H9 (cell line): ENCODE measurements at regions not wholly inside any gene's neighbourhood (a gene's known extent, or its start where the extent isn't known, plus 50 kb on each side); places are given as distances from the start of the nearest gene placed in this dataset.

ENCODE experiments used
- DNase-seq: peaks from one replicate; pipeline ENCODE4 v3.0.0-alpha.2; 2017
- H2AFZ ChIP-seq: one replicate; pipeline ENCODE4 v1.6.1; 2013; ENCODE audit warnings: mild to moderate bottlenecking, low read length, control low read depth, moderate library complexity
- H2AK5ac ChIP-seq: 2 replicates; pipeline ENCODE4 v1.6.1; 2013; ENCODE audit warnings: low read length, control low read depth, mixed read lengths; ENCODE audit not compliant: insufficient read length
- H2BK120ac ChIP-seq: one replicate; pipeline ENCODE4 v1.6.1; 2013; ENCODE audit warnings: low read depth, mild to moderate bottlenecking, low read length, control low read depth, inconsistent platforms; ENCODE audit not compliant: poor library complexity, severe bottlenecking
- H2BK12ac ChIP-seq: 2 replicates; pipeline ENCODE4 v1.6.1; 2013; ENCODE audit warnings: low read length, control low read depth, mixed read lengths, low read depth; ENCODE audit not compliant: insufficient read length
- H2BK15ac ChIP-seq: 2 replicates; pipeline ENCODE4 v1.6.1; 2013; ENCODE audit warnings: low read depth, low read length, control low read depth
- H2BK20ac ChIP-seq: one replicate; pipeline ENCODE4 v1.6.1; 2013; ENCODE audit warnings: low read depth, mild to moderate bottlenecking, low read length, control low read depth, inconsistent platforms; ENCODE audit not compliant: poor library complexity, severe bottlenecking
- H2BK5ac ChIP-seq: 2 replicates; pipeline ENCODE4 v1.6.1; 2013; ENCODE audit warnings: low read length, control low read depth, mixed read lengths; ENCODE audit not compliant: insufficient read length
- H3K14ac ChIP-seq: 2 replicates; pipeline ENCODE4 v1.6.1; 2013; ENCODE audit warnings: low read length, control low read depth; ENCODE audit not compliant: insufficient read depth
- H3K18ac ChIP-seq: 2 replicates; pipeline ENCODE4 v1.6.1; 2013; ENCODE audit warnings: low read depth, mild to moderate bottlenecking, mixed read lengths, low read length, control low read depth; ENCODE audit not compliant: insufficient read length
- H3K23ac ChIP-seq: 2 replicates; pipeline ENCODE4 v1.6.1; 2013; ENCODE audit warnings: low read length, control low read depth, mixed read lengths, low read depth; ENCODE audit not compliant: insufficient read length
- H3K23me2 ChIP-seq: 2 replicates; pipeline ENCODE4 v1.6.1; 2013; ENCODE audit warnings: low read depth, mild to moderate bottlenecking, mixed read lengths, low read length, control low read depth; ENCODE audit not compliant: insufficient read length, poor library complexity, severe bottlenecking
- H3K27ac ChIP-seq: 2 replicates; pipeline ENCODE4 v1.5.1; 2013; ENCODE audit warnings: low read length, control low read depth, mixed read lengths, low read depth; ENCODE audit not compliant: insufficient read length
- H3K27me3 ChIP-seq: 2 replicates; pipeline ENCODE4 v1.6.1; 2013; ENCODE audit warnings: low read length, control low read depth, inconsistent platforms; ENCODE audit not compliant: insufficient read depth
- H3K4ac ChIP-seq: 2 replicates; pipeline ENCODE4 v1.6.1; 2013; ENCODE audit warnings: low read depth, mild to moderate bottlenecking, control low read depth, inconsistent platforms, low read length, moderate library complexity
- H3K4me1 ChIP-seq: 2 replicates; pipeline ENCODE4 v1.6.1; 2013; ENCODE audit warnings: low read length, control low read depth, inconsistent platforms; ENCODE audit not compliant: insufficient read depth
- H3K4me2 ChIP-seq: 2 replicates; pipeline ENCODE4 v1.6.1; 2013; ENCODE audit warnings: low read length, control low read depth, mixed read lengths; ENCODE audit not compliant: insufficient read length, insufficient read depth
- H3K56ac ChIP-seq: 2 replicates; pipeline ENCODE4 v1.6.1; 2013; ENCODE audit warnings: low read depth, mild to moderate bottlenecking, mixed read lengths, low read length, control low read depth; ENCODE audit not compliant: insufficient read length
- H3K79me1 ChIP-seq: 2 replicates; pipeline ENCODE4 v1.6.1; 2013; ENCODE audit warnings: low read depth, mild to moderate bottlenecking, moderate library complexity, low read length, control low read depth, inconsistent platforms; ENCODE audit not compliant: insufficient read depth, poor library complexity, severe bottlenecking
- H3K79me2 ChIP-seq: 2 replicates; pipeline ENCODE4 v1.6.1; 2013; ENCODE audit warnings: low read length, control low read depth, inconsistent platforms; ENCODE audit not compliant: insufficient read depth
- H3K9ac ChIP-seq: 2 replicates; pipeline ENCODE4 v1.6.1; 2013; ENCODE audit warnings: low read length, control low read depth, mixed read lengths; ENCODE audit not compliant: insufficient read length; ENCODE audit errors: extremely low read depth
- H3K9me3 ChIP-seq: one replicate; pipeline ENCODE4 v1.6.1; 2013; ENCODE audit warnings: low read depth, low read length, inconsistent platforms; ENCODE audit not compliant: control insufficient read depth
- H3T11ph ChIP-seq: one replicate; pipeline ENCODE4 v1.6.1; 2013; ENCODE audit warnings: mild to moderate bottlenecking, low read length, control low read depth, inconsistent platforms
- H4K20me1 ChIP-seq: one replicate; pipeline ENCODE4 v1.6.1; 2013; ENCODE audit not compliant: control insufficient read depth, insufficient read length, insufficient read depth
- H4K5ac ChIP-seq: 2 replicates; pipeline ENCODE4 v1.6.1; 2013; ENCODE audit warnings: low read depth, mild to moderate bottlenecking, mixed read lengths, low read length, control low read depth; ENCODE audit not compliant: insufficient read length
- H4K8ac ChIP-seq: replicated peaks from 2 replicates; pipeline ENCODE4 v1.6.1; 2013; ENCODE audit warnings: low read length, control low read depth, mixed read lengths, low read depth; ENCODE audit not compliant: insufficient read length
- H4K91ac ChIP-seq: 2 replicates; pipeline ENCODE4 v1.6.1; 2013; ENCODE audit warnings: low read depth, mild to moderate bottlenecking, moderate library complexity, mixed read lengths, low read length, control low read depth; ENCODE audit not compliant: insufficient read length
- H3K27ac Mint-ChIP-seq, 3 experiments: 2 replicates in 2 of 3; 3 replicates in 1 of 3; pipeline ENCODE4 v1.8.0; 2020 to 2021; ENCODE audit warnings: mixed read lengths in 3 of 3, mild to moderate bottlenecking in 1 of 3, moderate library complexity in 1 of 3
- H3K27me3 Mint-ChIP-seq: 2 replicates; pipeline ENCODE4 v1.8.0; 2021; ENCODE audit warnings: low read depth, mild to moderate bottlenecking, moderate library complexity, mixed read lengths
- H3K36me3 Mint-ChIP-seq, 3 experiments: 2 replicates in 2 of 3; 3 replicates in 1 of 3; pipeline ENCODE4 v1.8.0; 2020 to 2021; ENCODE audit warnings: low read depth in 3 of 3, mixed read lengths in 3 of 3; ENCODE audit not compliant: insufficient read depth in 1 of 3
- H3K4me1 Mint-ChIP-seq, 2 experiments: 2 replicates each; pipeline ENCODE4 v1.8.0; 2020; ENCODE audit warnings: mixed read lengths in 2 of 2
- H3K4me3 Mint-ChIP-seq, 2 experiments: 2 replicates in 1 of 2; 3 replicates in 1 of 2; pipeline ENCODE4 v1.8.0; 2020 to 2021; ENCODE audit warnings: mild to moderate bottlenecking in 2 of 2, mixed read lengths in 2 of 2, moderate library complexity in 1 of 2
- H3K9me3 Mint-ChIP-seq, 2 experiments: 2 replicates in 1 of 2; 3 replicates in 1 of 2; pipeline ENCODE4 v1.8.0; 2020; ENCODE audit warnings: mild to moderate bottlenecking in 2 of 2, mixed read lengths in 2 of 2, moderate library complexity in 1 of 2
- CTCF ChIP-seq: fragments of 200-600 bp; sonication (generic); conservative IDR thresholded peaks from 3 replicates; pipeline ENCODE4 v1.8.0; 2021; ENCODE audit warnings: antibody characterized with exemption, mild to moderate bottlenecking
- WGBS: extraction: QIAGEN DNeasy Blood & Tissue Kit; methylation state at CpG from one replicate; pipeline ENCODE4 v1.1.7; 2013; ENCODE audit warnings: missing lambda C conversion rate, low lambda C conversion rate, mixed read lengths; ENCODE audit not compliant: insufficient read length; ENCODE audit errors: extremely low coverage; 5-methylcytosine and 5-hydroxymethylcytosine counted together

- Histone ChIP-seq H3K79me2 (no peaks in the 10 kb centered on the region), H4K20me1 (no peaks in the 10 kb centered on the region), H2BK15ac (no peak overlapping the region), H4K91ac (no peak overlapping the region), H3K4me1 (no peaks in the 10 kb centered on the region; the same call in 1 of the 2 replicates), H3K27ac (no peak overlapping the region), H3K14ac (no peak overlapping the region), H2BK120ac (no peak overlapping the region), H2BK5ac (no peak overlapping the region), H3K56ac (no peak overlapping the region), H3K9ac (no peak overlapping the region), H3K23me2 (no peaks in the 10 kb centered on the region), H3K23ac (no peak overlapping the region), H3K4ac (no peak overlapping the region), H3K18ac (no peak overlapping the region), H4K8ac (no peak overlapping the region), H3K4me2 (no peak overlapping the region), H2BK20ac (no peak overlapping the region), H3K79me1 (no peaks in the 10 kb centered on the region), H2AK5ac (no peak overlapping the region), H3K27me3 (no peaks in the 10 kb centered on the region), H2BK12ac (no peak overlapping the region), H3T11ph (no peak overlapping the region), H4K5ac (no peak overlapping the region), H2AFZ (no peak overlapping the region), H3K9me3 (no peaks in the 10 kb centered on the region)
- no CpG with 5 or more reads among the region's 6 CpGs for WGBS
- no peak overlapping the region for H3K4me3 Mint-ChIP-seq
- H3K4me1 Mint-ChIP-seq, result peaks cover 15 to 18% of the 10 kb centered on the region in 2 experiments
- no peak overlapping the region; a peak in 1 of 7 replicates for H3K27ac Mint-ChIP-seq
- TF ChIP-seq CTCF, result no peak
- H3K9me3 Mint-ChIP-seq, result no peaks in the 10 kb centered on the region; a peak in 2 of 5 replicates
- peaks cover 4% of the 10 kb centered on the region; the same call in 1 of the 2 replicates for H3K27me3 Mint-ChIP-seq
- no peak for DNase-seq
- no peaks in the 10 kb centered on the region for H3K36me3 Mint-ChIP-seq
These were observed 210.7 kb upstream of the RGMA start for GRCh38 chr15:93299675-93300074.
